GM12891 (cell line): ENCODE measurements at regions not wholly inside any gene's neighbourhood (a gene's known extent, or its start where the extent isn't known, plus 50 kb on each side); places are given as distances from the start of the nearest gene placed in this dataset.

Source experiments
- PAX5 ChIP-seq: IDR thresholded peaks from 2 replicates; pipeline ENCODE4 v1.6.1; 2011; ENCODE audit warnings: low read length, moderate library complexity, mild to moderate bottlenecking; ENCODE audit not compliant: insufficient read depth, severe bottlenecking
- POLR2A ChIP-seq: IDR thresholded peaks from 2 replicates; pipeline ENCODE4 v1.6.1; 2011; ENCODE audit warnings: low read depth, low read length, control low read depth
- POLR2AphosphoS5 ChIP-seq: IDR thresholded peaks from 2 replicates; pipeline ENCODE4 v1.6.1; 2011; ENCODE audit warnings: low read depth, low read length, control low read depth
- POU2F2 ChIP-seq: IDR thresholded peaks from 2 replicates; pipeline ENCODE4 v1.6.1; 2011; ENCODE audit warnings: low read depth, mild to moderate bottlenecking, control low read depth, low read length, moderate library complexity
- SPI1 ChIP-seq: IDR thresholded peaks from 2 replicates; pipeline ENCODE4 v1.6.1; 2011; ENCODE audit warnings: low read depth, low read length, control low read depth
- TAF1 ChIP-seq: IDR thresholded peaks from 2 replicates; pipeline ENCODE4 v1.6.1; 2011; ENCODE audit warnings: low read depth, low read length, control low read depth

GRCh38 chr1:4935807-4936206 is 281.4 kb downstream of the AJAP1 start:
- TF ChIP-seq TAF1 (no peak), POLR2AphosphoS5 (no peak), PAX5 (no peak), POLR2A (no peak), SPI1 (no peak), POU2F2 (no peak)
